ENCODE measurements at regions not wholly inside any gene's neighbourhood (a gene's known extent, or its start where the extent isn't known, plus 50 kb on each side); places are given as distances from the start of the nearest gene placed in this dataset.

DNA sequence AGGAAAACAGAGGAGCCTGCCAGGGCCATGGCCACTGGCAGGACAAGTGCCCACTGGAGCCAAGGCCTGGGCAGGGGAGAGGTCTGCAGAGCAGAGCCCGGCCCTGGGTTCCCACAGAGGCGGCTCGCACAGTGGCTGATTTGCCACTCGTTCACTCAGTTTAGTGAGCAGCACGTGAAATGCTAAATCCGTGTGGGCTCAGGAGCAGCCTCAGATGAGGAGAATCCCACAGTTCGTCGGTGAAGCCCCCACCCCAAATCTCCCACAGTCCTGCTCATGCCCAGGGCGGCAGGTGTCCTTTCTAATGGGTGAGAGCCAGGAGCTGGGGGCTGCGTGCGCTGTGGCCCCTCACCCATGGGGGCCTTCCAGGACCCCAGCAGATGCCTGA lies 107.7 kb upstream of the FAM20C start:
- Histone ChIP-seq H3K4me3 (ENCODE audit: low read depth, low read length, poor library complexity, severe bottlenecking) (no peak overlapping the region), H3K4me1 (ENCODE audit: insufficient read depth, low read length, poor library complexity, severe bottlenecking) (no peaks in the 10 kb centered on the region), H3K27me3 (replicated peaks; ENCODE audit: insufficient read depth, low read depth, low read length, poor library complexity) (no peaks in the 10 kb centered on the region), H3K9me3 (ENCODE audit: low read depth, low read length, poor library complexity, severe bottlenecking) (no peaks in the 10 kb centered on the region), H3K36me3 (ENCODE audit: insufficient read depth, low read length, poor library complexity, severe bottlenecking) (no peaks in the 10 kb centered on the region), H3K27ac (ENCODE audit: low read depth, low read length, poor library complexity, severe bottlenecking) (no peak overlapping the region)
- ChIA-PET POLR2A (ENCODE audit: low non-redundant PET) (no interaction called here), CTCF (no interaction called here)
- intact Hi-C loops (cut with micrococcal nuclease; ENCODE audit: unreplicated experiment) = no loop called here
- TF ChIP-seq, protein P1, sequence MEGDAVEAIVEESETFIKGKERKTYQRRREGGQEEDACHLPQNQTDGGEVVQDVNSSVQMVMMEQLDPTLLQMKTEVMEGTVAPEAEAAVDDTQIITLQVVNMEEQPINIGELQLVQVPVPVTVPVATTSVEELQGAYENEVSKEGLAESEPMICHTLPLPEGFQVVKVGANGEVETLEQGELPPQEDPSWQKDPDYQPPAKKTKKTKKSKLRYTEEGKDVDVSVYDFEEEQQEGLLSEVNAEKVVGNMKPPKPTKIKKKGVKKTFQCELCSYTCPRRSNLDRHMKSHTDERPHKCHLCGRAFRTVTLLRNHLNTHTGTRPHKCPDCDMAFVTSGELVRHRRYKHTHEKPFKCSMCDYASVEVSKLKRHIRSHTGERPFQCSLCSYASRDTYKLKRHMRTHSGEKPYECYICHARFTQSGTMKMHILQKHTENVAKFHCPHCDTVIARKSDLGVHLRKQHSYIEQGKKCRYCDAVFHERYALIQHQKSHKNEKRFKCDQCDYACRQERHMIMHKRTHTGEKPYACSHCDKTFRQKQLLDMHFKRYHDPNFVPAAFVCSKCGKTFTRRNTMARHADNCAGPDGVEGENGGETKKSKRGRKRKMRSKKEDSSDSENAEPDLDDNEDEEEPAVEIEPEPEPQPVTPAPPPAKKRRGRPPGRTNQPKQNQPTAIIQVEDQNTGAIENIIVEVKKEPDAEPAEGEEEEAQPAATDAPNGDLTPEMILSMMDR (conservative IDR thresholded peaks at IDR 0.05; ENCODE audit: low read depth, low read length) = no peak
- no peak for TF ChIP-seq EZH2 (IDR thresholded peaks at IDR 0.05; ENCODE audit: borderline replicate concordance, low read depth, low read length, poor library complexity, severe bottlenecking)
- no peak for DNase-seq (ENCODE audit: low spot score)
- BruUV-seq (replicated peaks) = no TSS peak

DNA sequence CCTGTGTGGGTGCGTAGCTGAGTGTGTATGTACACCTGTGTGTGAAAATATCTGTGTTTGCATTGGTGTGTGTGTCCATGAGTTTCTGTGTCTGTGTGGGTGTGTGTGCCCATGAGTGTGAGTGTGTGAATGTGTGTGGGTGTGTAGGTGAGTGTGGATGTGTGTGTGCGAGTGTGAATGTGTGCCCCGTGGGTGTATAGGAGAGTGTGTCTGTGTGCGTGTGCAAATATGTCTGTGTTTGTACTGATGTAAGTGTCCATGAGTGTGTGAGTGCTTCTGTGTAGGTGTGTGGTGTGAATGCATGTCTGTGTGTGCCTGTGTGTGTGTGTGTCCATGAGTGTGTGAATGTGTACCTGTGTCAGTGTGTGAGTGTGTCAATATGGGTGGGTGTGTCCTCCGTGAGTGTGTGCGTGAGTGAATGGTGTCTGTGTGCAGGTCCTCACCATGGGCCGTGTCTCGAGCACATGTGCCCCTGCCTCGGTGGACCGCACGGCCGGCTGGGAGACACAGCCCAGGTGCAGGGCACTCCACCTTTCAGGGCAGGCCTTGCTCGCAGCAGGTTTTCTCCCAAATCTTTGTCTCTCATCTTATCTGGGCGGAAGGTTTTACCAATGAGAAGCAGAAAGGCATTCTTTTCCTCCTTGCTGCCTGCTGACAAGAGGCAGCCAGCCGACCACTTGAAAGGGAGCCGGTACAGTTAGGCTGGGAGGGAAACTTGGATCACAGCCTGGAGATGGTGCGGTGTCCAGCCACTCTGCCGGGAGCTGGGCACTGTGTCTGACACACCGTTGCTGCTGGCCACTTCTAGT lies 107.1 kb upstream of the FAM20C start:
- POLR2A ChIA-PET (ENCODE audit: low non-redundant PET) = no interaction called here

DNA sequence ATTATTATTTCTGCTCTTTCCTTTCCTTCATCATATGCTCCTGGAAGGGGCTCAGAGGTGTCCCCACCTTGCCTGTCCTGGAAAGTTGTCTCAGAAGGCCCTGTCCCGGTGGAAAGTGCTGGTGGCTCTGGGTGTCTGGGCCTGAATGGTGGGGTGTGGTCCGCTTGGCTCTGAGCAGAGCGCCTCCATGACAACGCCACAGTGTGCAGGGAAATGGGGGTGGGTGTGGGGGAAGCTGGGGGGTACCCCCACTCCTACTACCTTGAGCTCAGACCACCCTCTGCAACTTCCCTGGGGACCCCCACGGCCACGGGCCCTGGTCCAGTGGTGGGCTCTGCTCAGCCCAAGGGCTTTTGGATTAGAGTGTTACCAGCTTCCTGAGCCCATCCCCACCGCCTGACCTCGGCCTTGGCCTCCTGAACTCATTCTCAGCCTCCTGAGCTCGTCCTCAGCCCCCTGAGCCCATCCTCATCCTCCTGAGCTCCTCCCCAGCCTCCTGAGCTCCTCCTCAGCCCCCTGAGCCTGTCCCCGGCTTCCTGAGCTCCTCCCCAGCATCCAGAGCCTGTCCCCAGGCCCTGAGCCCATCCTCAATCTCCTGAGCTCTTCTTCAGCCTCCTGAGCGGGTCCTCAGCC lies 106.4 kb upstream of the FAM20C start:
- Histone ChIP-seq H3K4me3 (ENCODE audit: low read depth, low read length, poor library complexity, severe bottlenecking) (no peak overlapping the region), H3K9me3 (ENCODE audit: low read depth, low read length, poor library complexity, severe bottlenecking) (no peaks in the 10 kb centered on the region), H3K36me3 (ENCODE audit: insufficient read depth, low read length, poor library complexity, severe bottlenecking) (no peaks in the 10 kb centered on the region), H3K4me1 (ENCODE audit: insufficient read depth, low read length, poor library complexity, severe bottlenecking) (no peaks in the 10 kb centered on the region), H3K27me3 (replicated peaks; ENCODE audit: insufficient read depth, low read depth, low read length, poor library complexity) (no peaks in the 10 kb centered on the region), H3K27ac (ENCODE audit: low read depth, low read length, poor library complexity, severe bottlenecking) (no peak overlapping the region)
- TF ChIP-seq, protein P1 (conservative IDR thresholded peaks at IDR 0.05; ENCODE audit: low read depth, low read length) = no peak
- no peak for TF ChIP-seq EZH2 (IDR thresholded peaks at IDR 0.05; ENCODE audit: borderline replicate concordance, low read depth, low read length, poor library complexity, severe bottlenecking)
- DNase-seq (ENCODE audit: low spot score) = no peak
- ChIA-PET CTCF (no interaction called here), POLR2A (ENCODE audit: low non-redundant PET) (no interaction called here)
- BruUV-seq (replicated peaks) = no TSS peak
- intact Hi-C loops (cut with micrococcal nuclease; ENCODE audit: unreplicated experiment) = no loop called here

More for the DNA sequence above, 107.1 kb upstream of the FAM20C start:
- Histone ChIP-seq H3K36me3 (ENCODE audit: insufficient read depth, low read length, poor library complexity, severe bottlenecking) (no peaks in the 10 kb centered on the region), H3K27me3 (replicated peaks; ENCODE audit: insufficient read depth, low read depth, low read length, poor library complexity) (no peaks in the 10 kb centered on the region), H3K27ac (ENCODE audit: low read depth, low read length, poor library complexity, severe bottlenecking) (no peak overlapping the region), H3K4me1 (ENCODE audit: insufficient read depth, low read length, poor library complexity, severe bottlenecking) (no peaks in the 10 kb centered on the region), H3K9me3 (ENCODE audit: low read depth, low read length, poor library complexity, severe bottlenecking) (no peaks in the 10 kb centered on the region), H3K4me3 (ENCODE audit: low read depth, low read length, poor library complexity, severe bottlenecking) (no peak overlapping the region)
- DNase-seq (ENCODE audit: low spot score) = no peak
- intact Hi-C loops (cut with micrococcal nuclease; ENCODE audit: unreplicated experiment) = no loop called here
- CTCF ChIA-PET = no interaction called here
- TF ChIP-seq, protein P1 (conservative IDR thresholded peaks at IDR 0.05; ENCODE audit: low read depth, low read length) = no peak
- TF ChIP-seq EZH2 (IDR thresholded peaks at IDR 0.05; ENCODE audit: borderline replicate concordance, low read depth, low read length, poor library complexity, severe bottlenecking) = no peak
- no TSS peak for BruUV-seq (replicated peaks)

Data from A673 (cell line).